Breast epithelium (tissue), 4 donors: ENCODE measurements at regions not wholly inside any gene's neighbourhood (a gene's known extent, or its start where the extent isn't known, plus 50 kb on each side); places are given as distances from the start of the nearest gene placed in this dataset.

ENCODE experiments used
- DNase-seq, 2 donors: peaks; one replicate each; pipeline ENCODE4 v3.0.0-alpha.2; 2019; ENCODE audit warnings: low spot score in 2 of 2
- H3K27ac ChIP-seq, 2 donors: fragments of 200-600 bp; sonication (generic) in 1 of 2; one replicate each; pipeline ENCODE4 v1.5.1; 2016 to 2019; ENCODE audit warnings: mild to moderate bottlenecking in 1 of 2
- H3K27me3 ChIP-seq, 2 donors: fragments of 200-600 bp; sonication (generic) in 1 of 2; one replicate each; pipeline versions ENCODE4 v1.5.1 to v1.6.0; 2017 to 2019; ENCODE audit warnings: control low read depth in 1 of 2, mild to moderate bottlenecking in 1 of 2
- H3K36me3 ChIP-seq: fragments of 200-600 bp; one replicate; pipeline ENCODE4 v1.5.1; 2019
- H3K4me1 ChIP-seq, 2 donors: fragments of 200-600 bp; sonication (generic); one replicate each; pipeline ENCODE4 v1.5.1; 2016 to 2019; ENCODE audit warnings: control low read depth in 1 of 2
- H3K4me3 ChIP-seq, 3 donors: fragments of 200-600 bp; sonication (generic); 1 replicate in 2 of 3; 2 replicates in 1 of 3; pipeline ENCODE4 v1.5.1; 2016 to 2019; ENCODE audit warnings: mild to moderate bottlenecking in 3 of 3, moderate library complexity in 2 of 3
- H3K9me3 ChIP-seq, 2 donors: fragments of 200-600 bp; sonication (generic) in 1 of 2; one replicate each; pipeline ENCODE4 v1.5.1; 2016 to 2019; ENCODE audit warnings: control low read depth in 1 of 2
- POLR2A ChIP-seq: fragments of 450-650 bp; IDR thresholded peaks from one replicate; pipeline ENCODE4 v1.6.1; 2016; ENCODE audit warnings: antibody characterized with exemption, mild to moderate bottlenecking, moderate library complexity
- POLR2AphosphoS5 ChIP-seq, 3 donors: sonication (generic); formaldehyde crosslinking; IDR thresholded peaks; one replicate each; pipeline ENCODE4 v1.6.1; 2017; ENCODE audit warnings: antibody characterized with exemption in 3 of 3
- intact Hi-C: fragments of 100-400 bp; cut with DNase I; formaldehyde crosslinking; loops from one replicate; pipeline ENCODE4 v1.15.1; 2023; ENCODE audit warnings: low total_unique reads
- TF ChIP-seq, protein P1 (sequence below), 3 donors: fragments of 450-650 bp; IDR thresholded peaks; one replicate each; pipeline ENCODE4 v1.5.1; 2016 to 2017; ENCODE audit warnings: antibody characterized with exemption in 3 of 3, mild to moderate bottlenecking in 3 of 3, moderate library complexity in 3 of 3

DNA sequence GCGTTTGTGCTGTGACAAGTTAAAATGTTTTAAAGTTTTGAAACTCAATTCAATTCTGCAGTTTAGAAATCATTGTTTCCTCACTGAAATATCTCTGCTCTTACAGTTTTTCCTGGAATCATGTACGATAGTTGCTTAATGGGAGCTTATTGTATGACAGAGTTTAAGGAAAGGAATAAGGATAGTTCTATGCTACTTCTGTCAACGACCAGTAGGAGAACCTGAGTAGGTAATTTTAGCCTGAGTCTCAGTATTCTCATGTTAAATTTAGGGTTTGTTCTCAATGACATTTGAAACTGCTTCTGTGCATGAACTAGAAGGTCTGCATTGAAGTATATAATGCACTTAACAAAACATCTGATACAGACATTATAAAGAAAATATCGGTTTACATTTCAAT is 361.1 kb downstream of the CPS1 start:
- no peak overlapping the region for H3K27ac ChIP-seq
- no peaks in the 10 kb centered on the region for H3K9me3 ChIP-seq
- TF ChIP-seq POLR2AphosphoS5 (IDR thresholded peaks at IDR 0.05) = no peak
- TF ChIP-seq, protein P1, sequence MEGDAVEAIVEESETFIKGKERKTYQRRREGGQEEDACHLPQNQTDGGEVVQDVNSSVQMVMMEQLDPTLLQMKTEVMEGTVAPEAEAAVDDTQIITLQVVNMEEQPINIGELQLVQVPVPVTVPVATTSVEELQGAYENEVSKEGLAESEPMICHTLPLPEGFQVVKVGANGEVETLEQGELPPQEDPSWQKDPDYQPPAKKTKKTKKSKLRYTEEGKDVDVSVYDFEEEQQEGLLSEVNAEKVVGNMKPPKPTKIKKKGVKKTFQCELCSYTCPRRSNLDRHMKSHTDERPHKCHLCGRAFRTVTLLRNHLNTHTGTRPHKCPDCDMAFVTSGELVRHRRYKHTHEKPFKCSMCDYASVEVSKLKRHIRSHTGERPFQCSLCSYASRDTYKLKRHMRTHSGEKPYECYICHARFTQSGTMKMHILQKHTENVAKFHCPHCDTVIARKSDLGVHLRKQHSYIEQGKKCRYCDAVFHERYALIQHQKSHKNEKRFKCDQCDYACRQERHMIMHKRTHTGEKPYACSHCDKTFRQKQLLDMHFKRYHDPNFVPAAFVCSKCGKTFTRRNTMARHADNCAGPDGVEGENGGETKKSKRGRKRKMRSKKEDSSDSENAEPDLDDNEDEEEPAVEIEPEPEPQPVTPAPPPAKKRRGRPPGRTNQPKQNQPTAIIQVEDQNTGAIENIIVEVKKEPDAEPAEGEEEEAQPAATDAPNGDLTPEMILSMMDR (IDR thresholded peaks at IDR 0.05) = no peak
- no peak for TF ChIP-seq POLR2A
- H3K27me3 ChIP-seq = no peaks in the 10 kb centered on the region
- no peak for DNase-seq
- no peaks in the 10 kb centered on the region for H3K4me1 ChIP-seq
- intact Hi-C loops = no loop called here
- no peak overlapping the region for H3K4me3 ChIP-seq
- H3K36me3 ChIP-seq = no peaks in the 10 kb centered on the region

DNA sequence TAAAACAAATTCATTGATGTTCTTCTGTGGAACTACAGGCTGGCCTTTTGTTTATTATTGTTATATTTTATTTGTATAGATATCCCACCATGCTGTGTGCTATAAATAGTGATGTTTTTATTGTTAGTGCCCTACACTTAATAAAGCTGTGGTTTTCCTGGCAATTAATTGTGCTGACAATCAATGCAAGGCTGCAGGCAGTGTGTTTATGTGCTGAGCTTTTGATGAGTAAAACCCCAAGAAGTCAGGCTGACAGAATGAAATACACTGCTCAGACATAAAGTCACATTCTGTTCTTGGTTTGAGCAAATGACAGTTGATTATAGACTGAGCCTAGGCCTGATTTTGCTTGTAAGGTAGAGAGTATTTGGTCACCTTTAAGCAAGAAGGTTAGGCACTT is 362.7 kb downstream of the CPS1 start:
- Histone ChIP-seq H3K4me3 (no peak overlapping the region), H3K36me3 (no peaks in the 10 kb centered on the region), H3K27me3 (no peaks in the 10 kb centered on the region), H3K4me1 (no peaks in the 10 kb centered on the region), H3K9me3 (no peaks in the 10 kb centered on the region), H3K27ac (no peak overlapping the region)
- DNase-seq = no peak
- intact Hi-C loops = no loop called here
- TF ChIP-seq POLR2A = no peak
- TF ChIP-seq, protein P1 (IDR thresholded peaks at IDR 0.05) = no peak
- TF ChIP-seq POLR2AphosphoS5 (IDR thresholded peaks at IDR 0.05) = no peak

GRCh38 chr2:210922419-210922818 is 366.0 kb downstream of the CPS1 start:
- H3K4me3 ChIP-seq = no peak overlapping the region
- H3K27me3 ChIP-seq = no peaks in the 10 kb centered on the region
- intact Hi-C loops = no loop called here
- TF ChIP-seq POLR2A (no peak), POLR2AphosphoS5 (IDR thresholded peaks at IDR 0.05) (no peak)
- TF ChIP-seq, protein P1 (IDR thresholded peaks at IDR 0.05) = no peak
- no peaks in the 10 kb centered on the region for H3K36me3 ChIP-seq
- H3K4me1 ChIP-seq = no peaks in the 10 kb centered on the region
- H3K27ac ChIP-seq = no peak overlapping the region
- H3K9me3 ChIP-seq = no peaks in the 10 kb centered on the region
- no peak for DNase-seq

GRCh38 chr2:210928714-210929113 is 372.3 kb downstream of the CPS1 start:
- Histone ChIP-seq H3K4me3 (no peak overlapping the region), H3K27me3 (no peaks in the 10 kb centered on the region), H3K27ac (no peak overlapping the region), H3K36me3 (no peaks in the 10 kb centered on the region), H3K9me3 (no peaks in the 10 kb centered on the region), H3K4me1 (no peaks in the 10 kb centered on the region)
- TF ChIP-seq POLR2A (no peak), POLR2AphosphoS5 (IDR thresholded peaks at IDR 0.05) (no peak)
- TF ChIP-seq, protein P1 (IDR thresholded peaks at IDR 0.05) = no peak
- intact Hi-C loops = no loop called here
- DNase-seq = no peak

- Histone ChIP-seq H3K9me3 (no peaks in the 10 kb centered on the region), H3K36me3 (no peaks in the 10 kb centered on the region), H3K27ac (no peak overlapping the region), H3K4me3 (no peak overlapping the region), H3K4me1 (no peaks in the 10 kb centered on the region), H3K27me3 (no peaks in the 10 kb centered on the region)
- TF ChIP-seq, protein P1 (IDR thresholded peaks at IDR 0.05) = no peak
- TF ChIP-seq POLR2AphosphoS5 (IDR thresholded peaks at IDR 0.05) = no peak
- no peak for TF ChIP-seq POLR2A
- DNase-seq = no peak
- intact Hi-C loops = no loop called here
These were observed 381.8 kb downstream of the CPS1 start for GRCh38 chr2:210938228-210938627.
